Upper lobe of right lung (tissue), 1 donor: ENCODE measurements at regions not wholly inside any gene's neighbourhood (a gene's known extent, or its start where the extent isn't known, plus 50 kb on each side); places are given as distances from the start of the nearest gene placed in this dataset.
A peak's percentile ranks its signal among the peaks of the same experiment; 100 is the strongest.

ENCODE experiments used
- ATAC-seq: fragments of 200-7000 bp; cut with Tn5 transposase; one replicate; pipeline ENCODE4 v1.9.1; 2020; ENCODE audit warnings: mild to moderate bottlenecking, moderate library complexity
- DNase-seq: peaks from one replicate; pipeline ENCODE4 v3.0.0-alpha.2; 2020
- H3K27ac ChIP-seq: fragments of 200-600 bp; one replicate; pipeline ENCODE4 v1.8.0; 2022
- H3K27me3 ChIP-seq: fragments of 200-600 bp; one replicate; pipeline ENCODE4 v1.8.0; 2022; ENCODE audit warnings: mild to moderate bottlenecking
- H3K36me3 ChIP-seq: fragments of 200-600 bp; one replicate; pipeline ENCODE4 v1.8.0; 2022
- H3K4me1 ChIP-seq: fragments of 200-600 bp; one replicate; pipeline ENCODE4 v1.8.0; 2022
- H3K4me3 ChIP-seq: fragments of 200-600 bp; one replicate; pipeline ENCODE4 v1.8.0; 2022; ENCODE audit warnings: mild to moderate bottlenecking
- H3K9me3 ChIP-seq: fragments of 200-600 bp; one replicate; pipeline ENCODE4 v1.8.0; 2022
- CTCF ChIP-seq: fragments of 200-600 bp; IDR thresholded peaks from one replicate; pipeline ENCODE4 v1.8.0; 2022; ENCODE audit warnings: antibody characterized with exemption
- intact Hi-C: fragments of 100-400 bp; cut with DNase I; formaldehyde crosslinking; loops from one replicate; pipeline ENCODE4 v1.11.0; 2022
- donor health status: DM: no; HTN: yes; CAD: no; lungs with severe emphysema.

DNA sequence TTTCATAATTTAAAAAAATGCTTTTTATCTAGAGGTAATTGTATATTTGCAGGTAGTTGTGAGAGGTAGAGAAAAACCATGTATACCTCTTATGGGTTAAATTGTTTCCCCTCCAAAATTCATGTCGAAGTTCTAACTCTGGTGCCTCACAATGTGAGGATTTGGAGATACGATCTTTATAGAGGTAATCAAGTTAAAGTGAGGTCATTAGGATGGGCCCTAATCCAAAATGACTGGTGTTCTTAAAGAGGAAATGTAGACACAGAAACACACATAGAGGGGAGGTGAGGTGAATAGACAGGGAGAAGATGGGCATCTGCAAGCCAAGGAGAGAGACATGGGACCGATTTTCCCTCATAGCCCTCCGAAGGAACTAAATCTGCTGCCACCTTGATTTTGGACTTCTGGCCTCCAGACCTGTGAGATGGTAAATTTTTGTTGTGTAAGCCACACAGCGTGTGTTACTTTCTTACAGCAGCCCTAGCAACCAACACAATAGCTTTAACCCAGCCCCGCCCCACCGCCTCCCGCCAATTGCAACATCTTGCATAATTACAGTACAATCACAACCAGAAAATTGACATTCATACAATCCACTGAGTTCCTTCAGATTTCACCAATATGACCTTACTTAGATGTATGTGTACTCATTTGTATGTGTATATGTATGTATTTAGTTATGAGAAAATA is 208.9 kb downstream of the MIB1 start:
- H3K4me1 ChIP-seq, result no peaks in the 10 kb centered on the region
- no peak for ATAC-seq
- no peak for TF ChIP-seq CTCF
- no peak overlapping the region for H3K27ac ChIP-seq
- H3K9me3 ChIP-seq, result no peaks in the 10 kb centered on the region
- intact Hi-C loops, result no loop called here
- H3K36me3 ChIP-seq, result no peaks in the 10 kb centered on the region
- DNase-seq, result no peak
- no peaks in the 10 kb centered on the region for H3K27me3 ChIP-seq
- no peak overlapping the region for H3K4me3 ChIP-seq

DNA sequence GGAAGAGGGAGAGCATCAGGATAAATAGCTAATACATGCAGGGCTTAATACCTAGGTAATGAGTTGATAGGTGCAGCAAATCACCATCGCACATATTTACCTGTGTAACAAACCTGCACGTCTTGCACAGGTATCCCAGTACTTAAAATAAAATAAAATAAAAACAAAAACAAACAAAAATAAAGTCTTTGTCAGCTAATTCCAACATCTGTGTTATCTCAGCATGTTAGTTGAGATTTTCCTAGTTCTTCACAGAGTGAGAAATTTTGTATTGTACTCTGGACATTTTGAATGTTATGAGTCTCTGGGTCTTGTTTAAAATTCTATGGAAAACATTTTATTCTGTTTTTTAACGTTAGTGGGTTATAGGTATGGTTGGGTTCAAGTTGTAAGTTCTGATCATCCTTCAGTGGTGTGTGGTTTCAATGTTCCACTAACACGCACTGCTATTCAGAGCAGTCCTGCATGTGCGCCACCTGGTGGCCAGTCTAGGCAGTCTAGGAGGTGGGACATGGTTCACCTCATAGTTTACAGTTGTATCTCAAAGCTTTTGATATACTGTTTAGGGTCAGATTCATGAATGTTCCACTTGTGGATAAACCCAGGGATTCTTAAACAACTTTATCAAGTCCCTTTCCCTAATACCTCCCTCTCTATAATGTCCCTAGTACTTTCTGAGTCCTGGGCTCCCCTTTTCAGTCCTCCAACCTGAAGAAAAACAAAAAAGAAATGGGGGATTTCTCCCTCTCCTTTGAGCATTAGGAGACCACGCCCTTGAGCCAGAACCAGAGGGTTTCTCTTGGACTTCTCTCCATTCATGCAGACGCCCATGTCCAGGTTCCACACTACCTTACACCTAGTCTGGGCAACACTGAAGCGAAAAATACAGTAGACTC is 213.4 kb upstream of the GATA6 start:
- DNase-seq, result peak; percentile 91
- Histone ChIP-seq H3K27ac (no peak overlapping the region), H3K4me1 (no peaks in the 10 kb centered on the region)

DNA sequence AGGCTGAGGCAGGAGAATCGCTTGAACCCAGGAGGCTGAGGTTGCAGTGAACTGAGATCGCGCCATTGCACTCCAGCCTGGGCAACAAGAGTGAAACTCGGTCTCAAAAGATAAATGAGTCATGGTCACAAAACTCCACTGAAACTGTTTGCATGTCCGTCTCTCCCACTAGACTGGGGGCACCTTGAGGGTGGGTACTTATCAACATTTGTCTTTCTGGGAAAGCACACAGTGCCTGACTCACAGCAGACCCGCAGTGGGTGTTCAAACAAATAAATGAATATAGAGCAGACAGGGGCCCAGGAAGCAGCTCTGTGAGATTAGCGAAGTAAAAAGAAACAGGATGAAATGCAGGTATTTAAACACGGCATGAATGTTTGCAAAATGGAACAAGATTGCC is 211.1 kb upstream of the GATA6 start:
- Histone ChIP-seq H3K4me1 (no peaks in the 10 kb centered on the region), H3K27ac (no peak overlapping the region), H3K36me3 (no peaks in the 10 kb centered on the region), H3K4me3 (no peak overlapping the region), H3K9me3 (no peaks in the 10 kb centered on the region), H3K27me3 (no peaks in the 10 kb centered on the region)
- intact Hi-C loops, result no loop called here
- ATAC-seq (no peak), DNase-seq (no peak)
- TF ChIP-seq CTCF, result no peak

More for the DNA sequence above, 213.4 kb upstream of the GATA6 start:
- no peaks in the 10 kb centered on the region for H3K9me3 ChIP-seq
- ATAC-seq, result peak; percentile 96
- H3K4me3 ChIP-seq, result no peak overlapping the region
- H3K36me3 ChIP-seq, result no peaks in the 10 kb centered on the region
- intact Hi-C loops, result no loop called here
- TF ChIP-seq CTCF, result peak; percentile 94
- H3K27me3 ChIP-seq, result no peaks in the 10 kb centered on the region

- no peak for TF ChIP-seq CTCF
- H3K4me3 ChIP-seq, result no peak overlapping the region
- DNase-seq (no peak), ATAC-seq (no peak)
- no peak overlapping the region for H3K27ac ChIP-seq
- intact Hi-C loops, result no loop called here
- no peaks in the 10 kb centered on the region for H3K9me3 ChIP-seq
- no peaks in the 10 kb centered on the region for H3K36me3 ChIP-seq
- no peaks in the 10 kb centered on the region for H3K27me3 ChIP-seq
- no peaks in the 10 kb centered on the region for H3K4me1 ChIP-seq
Measured at GRCh38 chr18:21958707-21959450, 210.5 kb upstream of the GATA6 start.

GRCh38 chr18:21960189-21960588 is 209.2 kb upstream of the GATA6 start:
- no peak overlapping the region for H3K4me3 ChIP-seq
- no peaks in the 10 kb centered on the region for H3K36me3 ChIP-seq
- no peak for TF ChIP-seq CTCF
- H3K9me3 ChIP-seq, result no peaks in the 10 kb centered on the region
- intact Hi-C loops, result no loop called here
- H3K4me1 ChIP-seq, result no peaks in the 10 kb centered on the region
- ATAC-seq, result peak; percentile 51
- DNase-seq, result no peak
- no peaks in the 10 kb centered on the region for H3K27me3 ChIP-seq
- H3K27ac ChIP-seq, result no peak overlapping the region
